Stimulated activated CD4-positive, alpha-beta T cell treated with anti-CD3 and anti-CD28 coated beads, Interleukin-2, amount 100 ng/mL, for 24 hours (primary cell): ENCODE measurements at regions not wholly inside any gene's neighbourhood (a gene's known extent, or its start where the extent isn't known, plus 50 kb on each side); places are given as distances from the start of the nearest gene placed in this dataset.
"Not testable (repeated sequence)": the region's sequence is repeated elsewhere in the genome, so short reads cannot be mapped to it uniquely, and the experiment has no call there.

Experiments
- DNase-seq, 2 donors: peaks; one replicate each; pipeline ENCODE4 v3.0.0-alpha.2; 2020

DNA sequence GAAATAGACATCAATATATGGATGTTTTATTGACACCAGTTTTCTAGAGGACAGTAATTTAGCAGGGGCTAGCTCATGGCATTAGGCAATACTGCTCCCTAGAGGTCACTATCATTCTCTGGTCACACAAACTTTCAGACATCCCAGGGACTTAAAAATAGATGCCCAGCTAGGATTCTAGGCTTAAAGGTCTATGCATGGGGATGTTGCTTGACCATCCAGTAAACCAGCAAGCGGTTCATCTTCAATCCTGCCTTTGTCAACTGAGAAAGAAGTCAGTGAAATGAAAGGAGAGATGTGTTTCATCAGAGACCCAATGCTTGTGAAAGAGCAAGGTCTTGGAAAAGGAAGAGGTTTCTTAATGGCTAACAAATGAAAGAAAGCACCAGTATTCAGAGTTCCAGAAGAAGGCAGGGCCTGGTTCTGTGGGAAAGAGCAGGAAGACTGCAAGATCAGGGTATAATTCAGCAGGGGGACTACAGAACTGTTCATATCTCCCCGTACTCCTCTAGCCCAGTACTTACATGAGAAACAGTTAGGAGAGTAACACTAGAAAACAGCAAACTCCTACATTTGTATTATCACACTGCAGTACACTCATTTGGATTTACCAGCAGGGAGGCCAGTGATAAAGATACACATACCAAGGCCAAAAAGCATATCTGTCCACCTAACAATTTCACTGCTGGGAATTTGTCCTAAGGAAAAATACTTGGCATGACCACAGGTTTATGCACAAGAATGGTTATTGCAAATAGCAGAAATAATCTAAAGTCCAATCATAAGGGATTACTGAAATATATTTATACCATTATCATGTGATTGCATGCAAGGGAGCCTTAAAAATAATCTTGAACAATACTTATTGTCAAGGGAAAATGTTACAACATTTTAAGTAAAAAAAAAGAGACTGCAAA lies 151.4 kb upstream of the LAMA2 start:
- no peak for DNase-seq

DNA sequence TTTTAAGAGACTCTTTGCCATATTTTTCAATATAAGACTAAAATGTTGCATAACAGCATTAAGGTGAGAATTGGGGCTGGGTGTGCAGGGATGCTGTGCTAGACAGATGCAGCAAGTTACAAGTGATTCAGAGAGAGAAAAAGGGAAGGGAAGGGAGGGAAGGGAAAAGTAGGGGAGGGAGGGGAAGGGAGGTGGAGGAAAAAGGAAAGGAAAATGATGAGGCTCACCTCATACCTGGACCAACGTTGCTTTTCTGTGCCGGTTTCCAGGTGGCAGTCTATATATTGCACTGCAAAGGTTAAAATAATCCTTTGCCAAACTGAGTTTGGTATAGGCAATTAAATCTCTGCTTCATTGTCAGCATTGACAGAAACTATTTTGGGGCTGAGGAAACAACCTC lies 155.4 kb upstream of the LAMA2 start:
- no peak for DNase-seq

DNA sequence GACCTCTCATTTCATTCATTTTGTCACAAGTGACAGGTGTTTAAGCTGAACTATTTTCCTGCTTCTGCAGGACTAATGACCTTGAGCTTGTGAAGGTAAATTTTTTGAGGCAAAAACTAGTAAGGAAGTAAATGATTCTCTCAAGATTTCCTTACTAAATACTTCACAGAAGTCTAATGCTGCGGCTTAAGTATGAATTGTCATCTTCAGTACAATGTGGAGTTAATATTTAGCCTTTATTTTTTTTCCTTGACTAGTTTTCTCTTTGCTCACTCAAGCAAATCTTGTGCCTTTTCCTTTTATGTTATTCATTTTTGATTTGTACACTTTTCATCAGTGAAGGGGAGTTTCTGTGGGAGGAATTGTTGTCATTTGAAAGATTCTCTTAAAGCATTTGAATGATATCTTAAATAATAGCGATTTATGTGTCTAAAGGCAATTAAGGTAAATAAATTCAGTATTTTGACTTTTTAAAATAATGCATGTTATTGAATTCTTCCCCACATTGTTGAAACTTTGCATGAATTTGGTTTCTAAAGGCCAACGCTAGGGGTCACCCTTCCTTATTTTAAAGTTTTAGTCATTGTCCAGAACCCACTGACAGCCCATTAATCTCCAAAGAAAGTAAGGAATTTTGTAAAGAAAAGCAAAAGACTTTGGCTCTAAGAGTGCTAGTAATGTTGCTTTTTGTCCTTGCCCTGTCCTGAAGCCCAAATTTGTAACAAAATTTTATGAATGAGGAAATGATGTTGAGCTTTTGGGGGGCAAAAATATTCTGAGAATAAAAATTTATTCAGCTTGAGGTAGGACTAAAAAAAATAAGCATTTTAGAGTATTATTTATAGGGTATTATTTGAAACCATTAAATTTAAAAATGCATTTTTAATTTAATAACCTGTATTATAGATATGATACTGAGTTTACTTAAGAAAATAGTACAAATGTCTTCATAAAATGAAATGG lies 157.4 kb upstream of the LAMA2 start:
- peak; percentile 21 to 41 for DNase-seq

DNA sequence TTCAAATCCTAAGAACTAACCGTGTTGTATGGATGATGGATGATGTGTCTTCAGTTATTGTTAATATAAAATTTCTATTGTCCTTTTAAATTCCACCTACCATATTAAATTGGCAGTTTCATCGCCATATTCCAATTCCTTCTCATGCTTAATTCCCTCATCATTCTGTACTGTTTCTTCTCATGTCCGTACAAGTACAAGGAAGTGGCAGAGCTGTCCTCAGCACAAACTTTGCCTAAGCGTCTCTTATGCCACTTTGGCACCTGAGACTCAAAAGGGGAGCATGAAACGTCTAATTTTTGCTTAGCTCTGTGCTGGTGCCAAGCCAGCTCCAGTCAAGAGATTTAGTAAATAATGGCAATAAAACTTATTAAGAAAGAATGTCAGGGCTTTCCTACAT lies 158.2 kb upstream of the LAMA2 start:
- no peak for DNase-seq

DNA sequence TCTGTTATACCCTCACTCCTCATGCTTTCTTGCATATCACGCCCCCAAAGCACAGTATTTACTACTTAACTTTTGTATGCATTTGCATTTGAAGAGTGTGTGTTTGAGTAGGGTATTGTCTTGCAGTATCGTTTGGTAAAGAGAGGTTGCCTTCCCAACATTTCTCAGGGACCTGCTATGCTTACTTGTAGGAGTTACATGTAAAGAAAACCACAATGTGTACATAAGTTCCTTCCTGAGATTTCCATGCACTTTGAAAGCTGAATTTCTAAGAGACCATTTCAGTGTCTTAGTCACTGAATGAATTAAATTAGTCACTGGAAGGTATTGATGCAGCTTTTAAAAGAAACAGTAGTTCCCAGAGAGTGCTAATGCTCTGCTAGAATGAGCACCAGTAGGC lies 159.3 kb upstream of the LAMA2 start:
- DNase-seq = no peak

DNA sequence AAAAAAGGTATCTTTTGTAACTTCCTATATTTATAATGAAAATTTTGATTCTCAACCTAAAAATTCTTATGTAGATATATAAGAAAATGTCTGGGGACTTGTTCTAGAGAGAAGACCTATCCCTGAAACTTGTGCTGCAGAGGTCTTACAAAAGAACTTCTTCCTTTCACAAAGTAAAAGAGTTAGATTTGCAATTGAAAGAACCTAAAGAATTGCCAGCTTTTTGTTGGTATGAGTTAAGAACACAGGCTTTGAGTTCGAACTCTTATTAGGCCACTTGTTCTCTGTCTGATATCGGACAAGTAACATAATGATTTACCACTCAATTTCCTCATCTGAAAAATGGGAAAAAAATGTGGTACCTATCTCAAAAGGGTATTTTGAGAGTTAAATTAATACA lies 162.0 kb upstream of the LAMA2 start:
- no peak for DNase-seq

DNA sequence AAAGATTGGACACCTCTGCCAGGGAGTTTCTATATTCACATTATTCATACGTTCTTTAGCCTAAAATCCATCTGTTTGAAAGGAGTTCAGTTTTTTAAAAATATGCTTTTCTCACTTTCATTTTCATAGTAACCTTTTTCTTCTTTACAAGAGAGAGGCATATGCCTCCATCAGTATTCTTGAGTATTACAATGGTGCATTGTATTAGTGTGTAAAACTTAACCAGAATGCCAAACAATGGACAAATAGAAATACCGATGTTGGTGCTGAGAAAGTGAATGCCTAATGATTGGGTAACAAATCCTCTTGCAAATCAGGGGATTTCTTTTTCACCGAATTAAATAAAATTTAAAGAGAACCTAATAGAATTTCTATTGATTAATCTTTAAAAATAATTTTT lies 163.2 kb upstream of the LAMA2 start:
- no peak for DNase-seq

DNA sequence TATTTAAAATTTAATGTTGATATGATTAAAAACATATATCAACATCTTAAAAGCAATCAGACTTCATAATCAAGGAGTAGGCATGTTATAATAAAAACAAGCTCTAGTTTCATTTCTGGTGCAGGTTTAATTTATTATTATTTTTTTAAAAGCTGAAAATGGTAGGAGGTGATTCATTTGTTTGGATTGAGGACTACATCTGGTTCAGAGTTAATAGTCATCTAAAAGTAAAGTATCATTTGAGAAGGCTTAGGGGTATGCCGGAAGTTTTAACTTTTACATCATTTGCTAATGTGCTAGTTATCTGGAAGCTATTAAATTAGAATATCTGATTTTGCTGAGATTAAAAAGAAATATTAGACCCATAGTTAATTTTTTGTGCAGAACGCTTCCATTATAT lies 169.5 kb upstream of the LAMA2 start:
- DNase-seq = no peak

DNA sequence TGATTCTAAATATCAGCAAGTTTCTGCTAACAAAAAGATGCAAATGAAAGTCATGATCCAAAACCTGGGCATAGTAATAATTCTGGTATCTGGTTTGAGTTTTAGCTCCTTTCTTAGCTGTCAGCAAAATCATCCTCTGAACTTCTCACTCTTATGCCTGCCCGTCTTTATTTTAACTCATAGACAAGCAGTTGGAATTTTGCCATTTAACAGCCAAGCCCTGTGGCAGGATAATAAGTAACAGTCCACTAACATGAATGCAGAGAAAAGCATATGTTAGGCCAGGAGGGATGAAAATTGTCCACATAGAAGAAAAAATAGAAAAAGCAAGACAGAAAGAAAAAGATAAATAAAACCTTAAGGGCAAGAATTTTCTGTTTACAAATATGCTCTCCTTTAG lies 170.0 kb upstream of the LAMA2 start:
- no peak for DNase-seq

DNA sequence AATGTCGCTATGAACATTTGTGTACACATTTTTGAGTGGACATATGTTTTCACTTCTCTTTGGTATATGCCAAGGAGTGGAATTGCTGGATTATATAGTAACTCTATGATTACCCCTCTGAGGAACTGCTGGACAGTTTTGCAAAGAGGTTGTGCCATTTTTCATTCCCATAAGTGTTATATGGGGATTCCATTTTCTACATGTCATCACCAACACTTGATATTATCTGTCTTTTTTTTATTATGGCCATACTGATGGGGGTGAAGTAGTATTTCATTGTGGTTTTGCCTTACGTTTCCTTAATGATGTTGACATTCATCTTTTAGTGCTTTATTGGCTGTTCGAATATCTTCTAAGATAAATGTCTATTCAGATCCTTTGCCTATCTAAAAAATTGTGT lies 171.8 kb upstream of the LAMA2 start:
- DNase-seq = no peak

DNA sequence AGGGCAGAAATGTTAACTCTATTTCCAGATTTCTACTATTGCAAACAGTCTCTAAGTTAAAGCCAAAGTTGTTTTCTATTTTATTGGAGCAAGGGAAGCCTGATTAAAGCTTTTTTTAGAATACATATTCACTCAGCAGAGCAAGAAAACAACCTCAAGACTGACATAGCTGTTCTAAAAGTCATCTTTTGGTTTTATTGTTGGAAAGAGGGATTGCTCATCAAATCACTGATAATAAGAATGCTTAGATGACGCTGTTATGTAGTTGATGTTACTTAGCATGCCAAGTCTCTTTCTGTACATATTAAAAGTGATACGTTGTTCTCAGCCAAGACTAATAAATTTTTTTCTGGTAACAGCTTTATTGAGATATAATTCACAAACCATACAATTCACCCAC lies 172.6 kb upstream of the LAMA2 start:
- DNase-seq = no peak

DNA sequence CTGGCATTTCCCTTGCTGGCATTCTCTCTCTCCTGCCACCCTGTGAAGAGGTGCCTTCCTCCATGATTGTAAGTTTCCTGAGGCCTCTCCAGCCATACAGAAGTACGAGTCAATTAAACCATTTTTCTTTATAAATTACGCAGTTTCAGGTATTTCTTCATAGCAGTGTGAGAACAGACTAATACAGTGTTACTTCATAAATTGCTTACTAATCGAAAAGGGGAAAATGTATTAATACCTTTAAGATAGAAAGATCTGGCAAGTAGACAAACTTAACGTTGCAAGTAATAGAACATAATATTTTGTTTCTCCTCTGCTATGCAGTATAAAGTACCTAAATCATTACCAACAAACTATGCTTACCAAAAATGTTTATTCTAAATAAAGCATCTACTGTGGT lies 178.3 kb upstream of the LAMA2 start:
- DNase-seq = no peak

DNA sequence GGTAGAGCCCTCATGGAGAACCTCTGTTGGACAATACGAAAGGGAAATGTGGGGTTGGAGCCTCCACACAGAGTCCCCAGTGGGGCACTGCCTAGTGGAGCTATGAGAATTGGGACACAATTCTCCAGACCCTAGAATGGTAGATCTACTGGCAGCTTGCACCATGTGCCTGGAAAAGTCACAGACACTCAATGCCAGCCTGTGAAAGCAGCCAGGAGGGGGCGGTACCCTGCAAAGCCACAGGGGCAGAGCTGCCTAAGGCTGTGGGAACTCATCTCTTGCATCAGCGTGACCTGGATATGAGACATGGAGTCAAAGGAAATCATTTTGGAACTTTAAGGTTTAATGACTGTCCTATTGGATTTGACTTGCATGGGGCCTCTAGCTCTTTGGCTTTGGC lies 179.1 kb upstream of the LAMA2 start:
- not testable (repeated sequence) for DNase-seq

DNA sequence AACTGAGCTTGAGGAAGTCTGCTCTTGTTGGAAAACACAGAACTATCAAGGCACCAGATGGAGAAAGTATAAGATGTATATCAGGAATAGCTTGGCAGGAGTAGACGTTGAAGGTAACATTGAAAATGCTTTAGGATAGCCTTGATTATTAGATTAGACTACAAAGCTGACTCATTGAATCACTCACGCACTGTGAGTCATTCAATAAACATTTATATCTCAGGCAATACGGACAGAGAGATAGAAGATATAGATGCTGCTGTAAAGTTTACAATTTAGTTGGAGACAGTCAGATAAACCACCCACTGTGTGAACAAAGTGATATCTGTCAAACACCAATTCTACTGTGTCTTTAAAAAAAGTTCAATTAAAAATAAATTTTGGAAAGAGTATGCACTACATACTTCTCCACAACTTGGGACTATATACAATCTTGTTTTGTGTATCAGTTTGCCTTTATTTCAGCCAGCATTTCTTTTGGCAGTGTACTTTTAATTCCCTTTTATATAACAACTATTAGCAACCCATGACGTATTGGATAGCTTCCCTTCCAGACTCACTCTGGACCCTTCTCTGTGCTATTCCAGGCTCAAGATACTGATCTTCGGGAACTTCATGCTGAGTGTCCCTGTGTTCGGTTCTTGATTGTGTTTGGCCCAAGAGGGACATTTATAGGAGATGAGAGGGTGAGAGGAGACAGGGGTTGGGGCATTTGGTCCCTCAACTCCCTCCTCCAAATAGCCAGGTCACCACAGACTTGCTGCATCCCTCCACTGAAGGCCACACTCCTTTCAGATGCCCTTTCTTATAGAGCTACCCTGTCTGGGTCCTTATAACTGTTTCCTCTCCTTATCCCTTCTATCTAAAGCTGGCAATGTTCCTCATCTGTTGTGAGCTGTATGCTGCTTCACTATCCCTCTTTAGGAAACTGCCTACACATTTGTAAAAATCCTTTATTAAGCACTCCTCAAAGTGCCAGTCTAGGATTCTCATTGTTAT lies 176.6 kb upstream of the PTPRK start:
- DNase-seq = no peak

DNA sequence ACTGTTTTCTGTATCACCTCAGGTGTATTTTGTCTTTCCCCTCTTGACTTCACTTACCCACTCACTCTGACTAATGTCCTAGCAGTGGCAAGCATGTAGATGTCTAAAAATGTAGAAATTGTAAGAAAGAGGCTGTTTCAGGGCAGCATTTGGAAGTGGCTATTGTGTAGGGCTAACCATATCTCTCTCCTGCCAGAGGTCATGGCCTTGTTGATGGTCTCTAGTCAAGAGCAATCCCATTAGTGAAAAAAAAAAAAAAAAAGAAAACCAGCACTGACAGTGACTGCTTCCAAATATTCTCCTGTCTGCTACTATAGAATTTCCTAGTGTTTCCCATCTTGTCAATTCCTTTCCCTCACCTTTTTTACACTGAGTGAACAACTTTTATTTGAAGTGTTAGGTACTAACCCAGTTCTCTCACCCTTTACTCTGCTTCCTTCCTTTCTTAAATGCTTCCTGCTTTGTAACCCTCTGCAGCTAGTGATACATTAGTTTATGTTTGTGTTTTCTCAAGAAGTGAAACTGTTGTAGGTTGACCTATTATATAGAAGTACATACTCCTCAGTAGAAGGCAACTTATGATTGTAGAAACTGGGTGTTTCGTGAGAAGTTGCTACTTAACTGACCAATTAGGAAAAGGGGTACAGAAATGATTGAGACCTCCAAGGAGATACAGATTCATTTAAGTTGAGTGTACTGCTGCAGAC lies 174.1 kb upstream of the PTPRK start:
- no peak for DNase-seq

DNA sequence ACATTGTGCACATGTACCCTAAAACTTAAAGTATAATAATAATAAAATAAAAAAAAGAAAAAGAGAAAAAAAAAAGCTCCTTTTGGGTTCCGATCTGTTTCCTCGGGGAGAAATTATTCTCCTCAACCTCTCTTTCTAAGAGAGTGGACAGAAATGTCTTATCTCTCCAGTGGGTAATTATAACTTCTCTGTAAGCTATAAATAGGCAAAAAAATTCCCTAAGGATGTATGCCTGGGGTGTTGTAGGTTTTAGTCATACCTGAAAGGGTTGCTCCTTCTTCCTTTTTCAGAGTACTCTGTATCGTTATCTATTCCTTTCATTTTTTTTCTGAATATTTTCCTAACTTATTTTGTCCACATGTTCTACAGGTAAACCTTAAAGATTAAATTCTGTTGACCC lies 169.7 kb upstream of the PTPRK start:
- DNase-seq = no peak

DNA sequence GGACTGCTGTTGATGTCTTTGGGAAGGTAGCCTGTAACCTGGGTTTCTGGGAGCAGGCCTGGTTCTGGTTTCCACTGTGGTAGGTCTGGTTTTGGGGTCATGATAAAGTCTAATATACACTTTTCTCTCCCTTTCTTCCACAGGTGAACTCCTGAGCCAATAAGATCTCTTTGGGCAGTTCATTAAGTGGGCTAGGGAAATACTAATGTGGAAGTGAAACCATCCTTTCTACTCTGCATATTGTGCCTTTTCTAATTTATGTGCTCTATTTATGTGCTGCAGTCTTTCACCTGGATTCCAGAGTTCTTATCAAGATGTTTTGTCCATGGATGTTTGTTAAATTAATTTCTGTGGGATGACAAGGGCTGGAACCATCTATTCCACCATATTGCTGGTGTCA lies 165.7 kb upstream of the PTPRK start:
- DNase-seq = no peak

DNA sequence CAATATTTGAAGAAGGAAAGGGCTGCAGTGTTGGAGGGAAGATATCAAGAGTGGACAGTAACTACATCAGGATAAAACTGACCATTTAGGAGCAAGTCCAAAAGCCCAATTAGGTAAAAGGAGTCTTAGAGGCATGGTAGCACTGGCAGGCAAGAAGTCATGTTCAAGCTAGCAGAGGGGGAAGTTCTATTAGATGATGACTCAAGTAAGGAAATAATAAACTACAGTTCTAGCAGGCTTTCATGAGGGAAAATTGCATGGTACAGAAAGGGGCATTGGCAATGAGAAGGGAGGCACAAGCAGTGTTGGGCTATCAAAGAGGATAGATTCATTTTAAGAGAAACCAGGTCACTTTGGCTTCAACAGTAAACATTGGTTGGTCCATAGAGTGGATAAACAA lies 156.1 kb upstream of the PTPRK start:
- DNase-seq = no peak

DNA sequence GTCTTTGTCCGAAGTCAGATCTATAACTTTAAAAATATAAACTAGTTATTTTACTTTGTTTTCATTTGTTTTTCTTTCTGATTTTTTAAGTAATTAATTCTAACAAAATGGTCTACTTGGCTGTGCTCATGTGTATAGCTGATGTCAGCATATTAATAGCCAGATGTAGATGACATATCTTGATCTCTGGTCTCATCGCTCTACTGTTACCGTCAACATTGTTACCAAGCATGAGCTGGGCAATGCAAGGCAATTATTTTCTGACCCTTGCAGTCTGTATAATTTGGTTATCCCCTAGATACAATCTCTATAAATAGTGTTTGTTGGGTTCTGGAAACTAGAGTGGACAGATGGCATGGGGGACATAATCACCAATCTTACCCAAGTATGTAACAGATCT lies 151.6 kb upstream of the PTPRK start:
- no peak for DNase-seq

DNA sequence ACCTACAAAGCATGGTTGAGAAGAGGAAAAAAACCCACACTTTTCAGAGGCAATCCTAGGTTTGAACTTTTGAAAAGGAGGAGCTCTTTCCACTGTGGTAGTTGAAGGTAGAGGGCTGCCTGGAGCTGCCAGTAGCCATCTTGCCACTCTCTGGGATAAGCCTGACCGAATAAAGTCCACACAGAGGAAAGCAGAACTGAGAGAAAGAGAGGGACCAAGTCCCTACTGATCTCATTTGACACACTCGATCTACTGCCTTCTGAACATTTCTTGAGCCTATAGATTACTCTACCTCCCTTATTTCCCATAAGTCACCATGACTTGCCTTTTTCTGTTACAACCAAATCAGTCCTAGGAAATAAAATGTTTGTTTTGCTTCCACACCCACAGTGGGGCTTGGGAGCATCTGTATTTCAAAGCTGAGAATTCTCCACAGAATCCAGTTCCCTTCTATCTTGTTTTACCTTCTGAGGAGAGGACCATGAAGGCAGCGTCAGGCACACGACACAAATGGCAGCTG lies 147.0 kb upstream of the PTPRK start:
- DNase-seq = no peak

DNA sequence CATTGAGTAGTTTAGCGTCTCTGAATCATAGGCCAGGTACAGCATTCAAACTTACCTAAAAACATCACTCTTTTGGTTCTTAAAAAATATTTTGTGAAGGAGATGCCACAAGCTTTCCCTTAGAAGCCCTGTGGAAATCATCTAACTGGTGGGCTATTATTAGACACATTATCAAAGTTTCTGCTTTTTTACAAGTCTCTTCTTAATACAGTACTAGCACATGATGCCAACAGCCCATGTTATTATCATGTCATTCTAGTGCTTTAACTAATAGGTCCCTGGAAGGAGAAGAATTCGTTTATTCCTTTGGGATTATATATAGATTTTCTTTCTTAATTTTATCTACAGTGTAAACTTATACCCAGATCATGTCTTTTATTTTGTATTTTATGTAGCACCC lies 146.0 kb upstream of the PTPRK start:
- DNase-seq = no peak

DNA sequence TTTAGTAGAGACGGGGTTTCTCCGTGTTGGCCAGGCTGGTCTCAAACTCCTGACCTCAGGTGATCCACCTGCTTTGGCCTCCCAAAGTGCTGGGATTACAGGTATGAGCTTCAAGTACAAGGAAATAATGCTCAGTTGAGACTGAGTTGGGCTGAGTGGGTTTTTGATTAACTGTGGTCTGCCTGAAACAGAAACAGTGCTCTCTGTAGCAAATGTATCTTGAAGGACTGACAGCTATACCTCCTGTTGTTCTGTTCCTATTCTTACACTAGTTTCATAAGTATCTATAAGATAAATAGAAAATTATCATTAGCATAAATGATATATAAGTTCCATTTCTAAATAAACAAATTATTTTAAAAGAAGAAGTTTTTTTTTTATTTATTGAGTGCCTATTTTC lies 142.8 kb upstream of the PTPRK start:
- no peak for DNase-seq
